HK-2 (cell line): ENCODE measurements at regions not wholly inside any gene's neighbourhood (a gene's known extent, or its start where the extent isn't known, plus 50 kb on each side); places are given as distances from the start of the nearest gene placed in this dataset.
"Not testable (repeated sequence)": the region's sequence is repeated elsewhere in the genome, so short reads cannot be mapped to it uniquely, and the experiment has no call there.

Experiments used
- DNase-seq: peaks from one replicate; pipeline ENCODE4 v3.0.0-alpha.2; 2018; ENCODE audit not compliant: unreplicated experiment

GRCh38 chr10:17538941-17539340 lies 78.2 kb downstream of the HACD1 start:
- no peak for DNase-seq

GRCh38 chr10:17537281-17537680 lies 79.9 kb downstream of the HACD1 start:
- DNase-seq = no peak

- no peak for DNase-seq
These were observed 81.0 kb downstream of the HACD1 start for GRCh38 chr10:17536221-17536620.

- no peak for DNase-seq
These were observed 79.3 kb upstream of the ST8SIA6 start for GRCh38 chr10:17533731-17534130.

- no peak for DNase-seq
These were observed 74.0 kb upstream of the ST8SIA6 start for GRCh38 chr10:17528306-17528862.

GRCh38 chr10:17527514-17528146 lies 73.2 kb upstream of the ST8SIA6 start:
- DNase-seq = no peak

- not testable (repeated sequence) for DNase-seq
These were observed 72.2 kb upstream of the ST8SIA6 start for GRCh38 chr10:17526571-17526970.

- no peak for DNase-seq
These were observed 69.5 kb upstream of the ST8SIA6 start for GRCh38 chr10:17523917-17524316.

- DNase-seq = no peak
These were observed 68.9 kb upstream of the ST8SIA6 start for GRCh38 chr10:17523246-17523753.

GRCh38 chr10:17522269-17522668 lies 67.9 kb upstream of the ST8SIA6 start:
- DNase-seq = not testable (repeated sequence)

GRCh38 chr10:17519457-17519856 lies 65.1 kb upstream of the ST8SIA6 start:
- DNase-seq = no peak

- no peak for DNase-seq
These were observed 63.9 kb upstream of the ST8SIA6 start for GRCh38 chr10:17518338-17518737.

- DNase-seq = peak; percentile 20
These were observed 62.0 kb upstream of the ST8SIA6 start for GRCh38 chr10:17516376-17516775.

GRCh38 chr10:17512341-17513001 lies 58.1 kb upstream of the ST8SIA6 start:
- peak; percentile 58 for DNase-seq

GRCh38 chr10:17510242-17510908 lies 56.0 kb upstream of the ST8SIA6 start:
- DNase-seq = no peak

GRCh38 chr10:17507538-17507937 lies 53.1 kb upstream of the ST8SIA6 start:
- no peak for DNase-seq

- no peak for DNase-seq
These were observed 52.6 kb upstream of the ST8SIA6 start for GRCh38 chr10:17506856-17507471.

GRCh38 chr10:17506390-17506789 lies 52.0 kb upstream of the ST8SIA6 start:
- no peak for DNase-seq

GRCh38 chr10:17504547-17505245 lies 50.3 kb upstream of the ST8SIA6 start:
- DNase-seq = no peak
